HepG2 (cell line): ENCODE measurements at regions not wholly inside any gene's neighbourhood (a gene's known extent, or its start where the extent isn't known, plus 50 kb on each side); places are given as distances from the start of the nearest gene placed in this dataset.

Source experiments
- ATAC-seq: fragments of 200-7000 bp; cut with Tn5 transposase; 3 replicates; pipeline ENCODE4 v1.9.1; 2020; ENCODE audit warnings: mild to moderate bottlenecking, moderate library complexity
- BruUV-seq: library from RNA; stranded (reverse); fragments of 400-500 nt; replicated peaks from 2 replicates; lab custom pipeline; 2021; lab: Mats Ljungman, UMichigan
- CTCF ChIA-PET: fragments of 300-600 bp; formaldehyde crosslinking; extraction: SDS; loops from one replicate; lab custom pipeline; 2021; ENCODE audit warnings: low total read pairs, inconsistent platforms, low intra/inter-chr PET ratio; lab: Yijun Ruan, JAX
- POLR2A ChIA-PET: fragments of 350-600 bp; sonication (Branson Sonifier 250); formaldehyde crosslinking; loops from one replicate; lab custom pipeline; 2020; ENCODE audit warnings: antibody characterized with exemption, inconsistent platforms; lab: Yijun Ruan, JAX
- DNase-seq: peaks from one replicate; pipeline ENCODE4 v3.0.0-alpha.2; 2015; ENCODE audit warnings: low spot score
- FAIRE-seq: peaks from 3 replicates; lab custom pipeline; 2011; peaks lifted over from hg19 to GRCh38; lab: Jason Lieb, UNC
- H2AFZ ChIP-seq: one replicate; pipeline ENCODE4 v1.6.1; 2011; ENCODE audit warnings: low read length, inconsistent platforms
- H3K27ac ChIP-seq: fragments of 300-600 bp; 3 replicates; pipeline ENCODE4 v1.8.0; 2011; ENCODE audit warnings: mixed run types, mild to moderate bottlenecking, mixed read lengths, low read length, inconsistent platforms; ENCODE audit not compliant: insufficient read depth; ENCODE audit errors: extremely low read length
- H3K27me3 ChIP-seq, 2 experiments: fragments of 200-600 bp in 1 of 2; 2 replicates in 1 of 2; 3 replicates in 1 of 2; pipeline versions ENCODE4 v1.6.0 to v1.8.0; 2011; ENCODE audit warnings: low read length in 2 of 2, mild to moderate bottlenecking in 2 of 2, moderate library complexity in 2 of 2, inconsistent platforms in 1 of 2; ENCODE audit not compliant: insufficient read depth in 2 of 2, control insufficient read depth in 1 of 2
- H3K36me3 ChIP-seq, 2 experiments: fragments of 200-600 bp in 1 of 2; replicated peaks in 1 of 2; 2 replicates in 1 of 2; 3 replicates in 1 of 2; pipeline versions ENCODE4 v1.5.1 to v1.8.0; 2011; ENCODE audit warnings: low read length in 2 of 2, inconsistent platforms in 1 of 2; ENCODE audit not compliant: insufficient read depth in 2 of 2, control insufficient read depth in 1 of 2
- H3K4me1 ChIP-seq: 2 replicates; pipeline ENCODE4 v1.5.1; 2012; ENCODE audit warnings: low read length, inconsistent platforms; ENCODE audit not compliant: insufficient read depth
- H3K4me2 ChIP-seq: 2 replicates; pipeline ENCODE4 v1.6.0; 2011; ENCODE audit warnings: low read depth, low read length, inconsistent platforms
- H3K4me3 ChIP-seq, 3 experiments: fragments of 200-600 bp in 1 of 3; sonication (generic), shearing (Covaris generic) in 1 of 3; replicated peaks in 1 of 3; 2 replicates each; pipeline ENCODE4 v1.5.1; 2011 to 2016; ENCODE audit warnings: low read length in 3 of 3, inconsistent platforms in 2 of 3, low read depth in 2 of 3, mild to moderate bottlenecking in 2 of 3, control low read depth in 1 of 3, mixed read lengths in 1 of 3; ENCODE audit not compliant: insufficient read depth in 1 of 3
- H3K79me2 ChIP-seq: one replicate; pipeline ENCODE4 v1.6.1; 2011; ENCODE audit warnings: low read length, inconsistent platforms; ENCODE audit not compliant: insufficient read depth
- H3K9ac ChIP-seq: 2 replicates; pipeline ENCODE4 v1.6.0; 2011; ENCODE audit warnings: mild to moderate bottlenecking, low read depth, low read length, inconsistent platforms; ENCODE audit not compliant: insufficient read depth
- H3K9me3 ChIP-seq: 2 replicates; pipeline ENCODE4 v1.5.1; 2012; ENCODE audit warnings: mild to moderate bottlenecking, low read length
- H4K20me1 ChIP-seq: 2 replicates; pipeline ENCODE4 v1.6.0; 2011; ENCODE audit warnings: inconsistent platforms, mild to moderate bottlenecking, low read length, moderate library complexity; ENCODE audit not compliant: insufficient read depth
- BRCA1 ChIP-seq: sonication (generic); formaldehyde crosslinking; IDR thresholded peaks from 2 replicates; pipeline ENCODE4 v1.4.0; 2020; ENCODE audit warnings: missing genetic modification reagents
- HIC2 ChIP-seq: sonication (generic); formaldehyde crosslinking; IDR thresholded peaks from 2 replicates; pipeline ENCODE4 v1.9.0; 2022; ENCODE audit warnings: low read depth, missing genetic modification reagents
- MIER3 ChIP-seq: IDR thresholded peaks from 2 replicates; pipeline ENCODE4 v1.6.1; 2016; ENCODE audit warnings: missing compliant biosample characterization, borderline replicate concordance
- NFYC ChIP-seq: IDR thresholded peaks from 2 replicates; pipeline ENCODE4 v1.6.1; 2016; ENCODE audit warnings: missing genetic modification reagents, missing compliant biosample characterization
- RBFOX2 ChIP-seq: fragments of 200-400 bp; formaldehyde crosslinking; IDR thresholded peaks from 2 replicates; pipeline ENCODE4 v1.6.1; 2017; ENCODE audit warnings: low read depth, mild to moderate bottlenecking, low read length
- RXRB ChIP-seq: IDR thresholded peaks from 2 replicates; pipeline ENCODE4 v1.6.1; 2016; ENCODE audit warnings: borderline replicate concordance, missing genetic modification reagents, missing compliant biosample characterization
- SYNCRIP ChIP-seq: fragments of 200-400 bp; formaldehyde crosslinking; IDR thresholded peaks from 2 replicates; pipeline ENCODE4 v1.6.1; 2018; ENCODE audit warnings: mild to moderate bottlenecking, low read depth, low read length; ENCODE audit not compliant: insufficient read depth
- THYN1 ChIP-seq: sonication (generic); formaldehyde crosslinking; IDR thresholded peaks from 2 replicates; pipeline ENCODE4 v1.8.1; 2023; ENCODE audit warnings: low read depth, mild to moderate bottlenecking, moderate library complexity, missing genetic modification reagents, borderline replicate concordance
- YEATS2 ChIP-seq: sonication (generic); formaldehyde crosslinking; IDR thresholded peaks from 2 replicates; pipeline ENCODE4 v1.4.0; 2020; ENCODE audit warnings: missing genetic modification reagents, borderline replicate concordance
- ZNF10 ChIP-seq: sonication (generic); formaldehyde crosslinking; IDR thresholded peaks from 2 replicates; pipeline ENCODE4 v1.4.0; 2020; ENCODE audit warnings: mild to moderate bottlenecking, low read depth, missing genetic modification reagents, borderline replicate concordance
- in situ Hi-C: cut with HindIII; loops from 2 replicates; pipeline ENCODE4 v1.10.0; 2017; ENCODE audit warnings: low pct_unique_long_range_greater_than_20kb; ENCODE audit not compliant: extremely low pct_ligation_motif_present
- intact Hi-C: fragments of 100-400 bp; cut with micrococcal nuclease; formaldehyde crosslinking; loops from one replicate; pipeline ENCODE4 v1.10.0; 2022; ENCODE audit not compliant: unreplicated experiment
- TF ChIP-seq, protein P1 (sequence below): sonication (generic); formaldehyde crosslinking; IDR thresholded peaks from 2 replicates; pipeline ENCODE4 v1.4.0; 2020; ENCODE audit warnings: missing genetic modification reagents, mild to moderate bottlenecking, borderline replicate concordance
- TF ChIP-seq, protein P2 (sequence below): sonication (generic); formaldehyde crosslinking; IDR thresholded peaks from 2 replicates; pipeline ENCODE4 v1.4.0; 2020; ENCODE audit warnings: mild to moderate bottlenecking, missing genetic modification reagents

GRCh38 chr18:42351455-42351854 lies 396.4 kb downstream of the PIK3C3 start (continued):
- TF ChIP-seq, protein P1, sequence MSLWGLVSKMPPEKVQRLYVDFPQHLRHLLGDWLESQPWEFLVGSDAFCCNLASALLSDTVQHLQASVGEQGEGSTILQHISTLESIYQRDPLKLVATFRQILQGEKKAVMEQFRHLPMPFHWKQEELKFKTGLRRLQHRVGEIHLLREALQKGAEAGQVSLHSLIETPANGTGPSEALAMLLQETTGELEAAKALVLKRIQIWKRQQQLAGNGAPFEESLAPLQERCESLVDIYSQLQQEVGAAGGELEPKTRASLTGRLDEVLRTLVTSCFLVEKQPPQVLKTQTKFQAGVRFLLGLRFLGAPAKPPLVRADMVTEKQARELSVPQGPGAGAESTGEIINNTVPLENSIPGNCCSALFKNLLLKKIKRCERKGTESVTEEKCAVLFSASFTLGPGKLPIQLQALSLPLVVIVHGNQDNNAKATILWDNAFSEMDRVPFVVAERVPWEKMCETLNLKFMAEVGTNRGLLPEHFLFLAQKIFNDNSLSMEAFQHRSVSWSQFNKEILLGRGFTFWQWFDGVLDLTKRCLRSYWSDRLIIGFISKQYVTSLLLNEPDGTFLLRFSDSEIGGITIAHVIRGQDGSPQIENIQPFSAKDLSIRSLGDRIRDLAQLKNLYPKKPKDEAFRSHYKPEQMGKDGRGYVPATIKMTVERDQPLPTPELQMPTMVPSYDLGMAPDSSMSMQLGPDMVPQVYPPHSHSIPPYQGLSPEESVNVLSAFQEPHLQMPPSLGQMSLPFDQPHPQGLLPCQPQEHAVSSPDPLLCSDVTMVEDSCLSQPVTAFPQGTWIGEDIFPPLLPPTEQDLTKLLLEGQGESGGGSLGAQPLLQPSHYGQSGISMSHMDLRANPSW (CRISPR knock-in tag) = no peak
- no peak for TF ChIP-seq YEATS2 (CRISPR knock-in tag)
- no peak for TF ChIP-seq ZNF10 (CRISPR knock-in tag)
- TF ChIP-seq MIER3 = no peak

DNA sequence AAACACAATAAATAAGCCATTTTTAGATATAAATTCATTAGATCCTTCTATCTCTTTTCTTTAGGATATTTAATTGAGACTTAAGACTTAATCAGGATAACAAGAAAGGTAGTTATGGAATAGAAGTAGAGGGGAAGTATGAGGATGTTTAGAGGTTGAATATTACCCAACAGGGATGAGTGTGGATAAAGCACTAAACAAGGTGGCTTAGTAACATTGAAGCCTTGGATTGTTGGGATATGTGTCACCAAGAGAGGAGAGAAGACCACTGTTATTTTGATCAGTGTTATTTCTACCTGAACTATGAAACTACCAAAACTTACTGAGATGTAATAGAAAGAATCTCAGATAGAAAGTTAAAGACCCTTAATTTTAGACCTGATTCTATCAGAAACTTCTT lies 405.7 kb downstream of the PIK3C3 start:
- peaks cover 12% of the 10 kb centered on the region; the same call in 1 of the 2 replicates for H3K9me3 ChIP-seq
- POLR2A ChIA-PET = no interaction called here
- H3K27ac ChIP-seq = no peak overlapping the region
- TF ChIP-seq, protein P2, sequence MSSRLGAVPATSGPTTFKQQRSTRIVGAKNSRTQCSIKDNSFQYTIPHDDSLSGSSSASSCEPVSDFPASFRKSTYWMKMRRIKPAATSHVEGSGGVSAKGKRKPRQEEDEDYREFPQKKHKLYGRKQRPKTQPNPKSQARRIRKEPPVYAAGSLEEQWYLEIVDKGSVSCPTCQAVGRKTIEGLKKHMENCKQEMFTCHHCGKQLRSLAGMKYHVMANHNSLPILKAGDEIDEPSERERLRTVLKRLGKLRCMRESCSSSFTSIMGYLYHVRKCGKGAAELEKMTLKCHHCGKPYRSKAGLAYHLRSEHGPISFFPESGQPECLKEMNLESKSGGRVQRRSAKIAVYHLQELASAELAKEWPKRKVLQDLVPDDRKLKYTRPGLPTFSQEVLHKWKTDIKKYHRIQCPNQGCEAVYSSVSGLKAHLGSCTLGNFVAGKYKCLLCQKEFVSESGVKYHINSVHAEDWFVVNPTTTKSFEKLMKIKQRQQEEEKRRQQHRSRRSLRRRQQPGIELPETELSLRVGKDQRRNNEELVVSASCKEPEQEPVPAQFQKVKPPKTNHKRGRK (CRISPR knock-in tag) = no peak
- TF ChIP-seq RBFOX2 (no peak), SYNCRIP (no peak), RXRB (CRISPR knock-in tag) (no peak), THYN1 (CRISPR knock-in tag) (no peak), HIC2 (CRISPR knock-in tag) (no peak), NFYC (CRISPR knock-in tag) (no peak), BRCA1 (CRISPR knock-in tag) (no peak)
- no peak overlapping the region for H3K4me3 ChIP-seq
- H3K9ac ChIP-seq = no peak overlapping the region
- H4K20me1 ChIP-seq = no peaks in the 10 kb centered on the region
- FAIRE-seq (no peak), ATAC-seq (no peak), DNase-seq (no peak)
- intact Hi-C loops (no loop called here), in situ Hi-C loops (no loop called here)
- H2AFZ ChIP-seq = no peak overlapping the region
- CTCF ChIA-PET = no interaction called here
- peaks cover 17% of the 10 kb centered on the region for H3K4me1 ChIP-seq
- no peaks in the 10 kb centered on the region for H3K27me3 ChIP-seq
- no peaks in the 10 kb centered on the region for H3K79me2 ChIP-seq
- BruUV-seq = no TSS peak
- H3K36me3 ChIP-seq = no peaks in the 10 kb centered on the region
- H3K4me2 ChIP-seq = no peak overlapping the region
